ENCODE measurements at regions not wholly inside any gene's neighbourhood (a gene's known extent, or its start where the extent isn't known, plus 50 kb on each side); places are given as distances from the start of the nearest gene placed in this dataset.
"Not testable (repeated sequence)": the region's sequence is repeated elsewhere in the genome, so short reads cannot be mapped to it uniquely, and the experiment has no call there.

GRCh38 chr2:88999365-88999764, 307.9 kb downstream of the RPIA start:
- H3K27ac ChIP-seq, result no peak overlapping the region
- TF ChIP-seq, protein P1, sequence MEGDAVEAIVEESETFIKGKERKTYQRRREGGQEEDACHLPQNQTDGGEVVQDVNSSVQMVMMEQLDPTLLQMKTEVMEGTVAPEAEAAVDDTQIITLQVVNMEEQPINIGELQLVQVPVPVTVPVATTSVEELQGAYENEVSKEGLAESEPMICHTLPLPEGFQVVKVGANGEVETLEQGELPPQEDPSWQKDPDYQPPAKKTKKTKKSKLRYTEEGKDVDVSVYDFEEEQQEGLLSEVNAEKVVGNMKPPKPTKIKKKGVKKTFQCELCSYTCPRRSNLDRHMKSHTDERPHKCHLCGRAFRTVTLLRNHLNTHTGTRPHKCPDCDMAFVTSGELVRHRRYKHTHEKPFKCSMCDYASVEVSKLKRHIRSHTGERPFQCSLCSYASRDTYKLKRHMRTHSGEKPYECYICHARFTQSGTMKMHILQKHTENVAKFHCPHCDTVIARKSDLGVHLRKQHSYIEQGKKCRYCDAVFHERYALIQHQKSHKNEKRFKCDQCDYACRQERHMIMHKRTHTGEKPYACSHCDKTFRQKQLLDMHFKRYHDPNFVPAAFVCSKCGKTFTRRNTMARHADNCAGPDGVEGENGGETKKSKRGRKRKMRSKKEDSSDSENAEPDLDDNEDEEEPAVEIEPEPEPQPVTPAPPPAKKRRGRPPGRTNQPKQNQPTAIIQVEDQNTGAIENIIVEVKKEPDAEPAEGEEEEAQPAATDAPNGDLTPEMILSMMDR (conservative IDR thresholded peaks at IDR 0.05), result no peak

DNA sequence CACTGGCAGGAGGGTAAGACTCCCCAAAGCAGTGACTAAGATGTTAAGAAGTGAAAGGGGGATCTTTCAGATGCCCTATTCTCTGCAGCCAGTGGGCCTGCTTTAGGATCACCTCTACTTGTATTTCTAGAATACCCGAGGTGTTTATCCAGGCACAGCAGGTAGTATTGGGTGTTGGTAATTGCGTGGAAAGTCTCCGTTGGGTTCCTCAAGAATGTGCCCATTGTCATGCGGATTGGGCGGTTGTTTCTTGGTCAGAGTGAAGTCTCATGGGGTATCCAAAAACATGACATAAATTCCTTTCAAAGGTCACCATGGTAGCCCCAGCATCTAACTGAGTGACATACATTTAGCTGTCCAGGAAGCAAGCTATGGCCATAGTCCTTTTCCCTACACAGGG, 308.8 kb downstream of the RPIA start:
- H3K27ac ChIP-seq, result no peak overlapping the region
- TF ChIP-seq, protein P1 (conservative IDR thresholded peaks at IDR 0.05), result no peak

DNA sequence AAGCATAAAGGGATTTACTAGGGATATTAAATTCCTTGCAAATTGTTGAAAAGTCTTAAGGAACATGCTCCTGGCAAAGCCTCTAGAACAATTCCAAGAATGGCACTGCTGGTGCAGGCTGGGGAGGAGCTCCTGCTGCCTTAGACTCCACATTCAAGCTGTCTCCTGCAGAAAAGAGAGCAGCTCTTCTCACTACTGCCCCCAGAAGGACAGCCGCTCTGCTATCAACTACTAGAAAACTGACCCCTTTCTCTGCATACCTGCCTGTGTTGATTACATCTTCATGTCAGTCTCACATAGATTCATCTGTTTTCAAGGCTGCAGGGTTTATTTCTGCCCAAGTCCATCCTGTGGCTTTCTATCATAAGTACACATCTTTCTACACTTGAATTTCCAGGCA, 312.8 kb downstream of the RPIA start:
- H3K27ac ChIP-seq, result not testable (repeated sequence)

- not testable (repeated sequence) for H3K27ac ChIP-seq
Observed at GRCh38 chr2:89020566-89020965, 329.1 kb downstream of the RPIA start.

DNA sequence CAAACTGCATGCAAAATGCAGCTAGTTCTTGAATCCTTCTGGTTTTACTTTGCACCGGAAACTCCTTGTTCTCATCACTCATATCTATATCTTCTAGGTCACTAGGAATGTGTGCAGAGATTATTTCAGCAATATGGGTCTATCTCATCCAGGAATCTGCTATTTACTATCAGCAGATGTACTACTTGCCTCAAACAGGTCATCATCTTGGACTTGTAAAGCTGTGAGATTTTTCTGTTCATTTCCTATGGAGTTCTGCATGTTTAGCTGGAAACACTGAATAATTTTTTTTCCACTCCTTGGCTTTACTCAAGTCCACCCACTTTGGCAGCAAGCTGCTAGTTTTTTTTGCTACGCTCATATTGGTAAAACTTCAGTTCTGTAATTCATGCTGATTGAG, 334.8 kb downstream of the RPIA start:
- not testable (repeated sequence) for H3K27ac ChIP-seq

GRCh38 chr2:89027115-89027514, 335.6 kb downstream of the RPIA start:
- H3K27ac ChIP-seq, result not testable (repeated sequence)

GRCh38 chr2:89027536-89027935, 336.1 kb downstream of the RPIA start:
- not testable (repeated sequence) for H3K27ac ChIP-seq

DNA sequence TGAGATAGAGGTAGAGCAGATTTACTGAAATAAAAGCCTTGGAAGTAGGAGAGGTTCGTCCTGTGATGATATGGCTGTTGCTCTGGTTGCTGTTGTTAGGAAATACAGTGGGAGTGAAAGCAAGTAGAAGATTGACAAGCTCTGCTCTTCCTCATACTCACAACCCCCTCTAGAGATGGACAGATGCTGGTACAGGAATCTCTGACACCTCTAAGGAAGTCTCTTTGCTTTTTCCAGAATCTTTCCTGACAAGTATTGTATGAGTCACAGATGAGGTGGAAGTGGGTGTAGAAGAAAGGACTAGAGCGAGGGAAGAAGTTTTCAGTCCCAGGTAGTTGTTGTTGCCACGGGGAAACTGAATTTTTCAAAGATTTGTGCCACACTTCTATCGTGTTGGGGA, 337.8 kb downstream of the RPIA start:
- not testable (repeated sequence) for H3K27ac ChIP-seq

- H3K27ac ChIP-seq, result not testable (repeated sequence)
- TF ChIP-seq, protein P1 (conservative IDR thresholded peaks at IDR 0.05), result peak; percentile 79
Observed at GRCh38 chr2:89048138-89049066, 356.9 kb downstream of the RPIA start.

- H3K27ac ChIP-seq, result not testable (repeated sequence)
Observed at GRCh38 chr2:89058616-89059015, 367.1 kb downstream of the RPIA start.

- not testable (repeated sequence) for H3K27ac ChIP-seq
Observed at GRCh38 chr2:89061174-89061573, 369.7 kb downstream of the RPIA start.

DNA sequence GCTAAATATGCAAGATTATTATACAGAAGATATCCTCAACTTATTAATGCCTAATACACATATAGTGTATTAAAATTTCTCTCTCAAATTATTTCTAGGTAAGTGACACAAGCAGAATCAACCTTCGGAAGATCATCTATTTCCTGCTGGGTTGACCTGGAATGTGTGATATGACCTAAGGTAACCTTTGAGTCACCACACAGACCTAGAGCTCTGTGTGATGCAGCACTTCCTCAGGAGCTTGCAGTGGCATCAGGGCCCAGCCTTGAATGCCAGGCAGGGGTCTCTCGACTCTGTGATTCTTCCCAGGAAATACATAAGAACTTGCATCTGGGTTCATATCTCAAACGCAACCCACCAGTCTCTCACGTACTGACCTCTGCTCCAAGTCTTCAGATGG, 385.3 kb downstream of the RPIA start:
- H3K27ac ChIP-seq, result not testable (repeated sequence)

DNA sequence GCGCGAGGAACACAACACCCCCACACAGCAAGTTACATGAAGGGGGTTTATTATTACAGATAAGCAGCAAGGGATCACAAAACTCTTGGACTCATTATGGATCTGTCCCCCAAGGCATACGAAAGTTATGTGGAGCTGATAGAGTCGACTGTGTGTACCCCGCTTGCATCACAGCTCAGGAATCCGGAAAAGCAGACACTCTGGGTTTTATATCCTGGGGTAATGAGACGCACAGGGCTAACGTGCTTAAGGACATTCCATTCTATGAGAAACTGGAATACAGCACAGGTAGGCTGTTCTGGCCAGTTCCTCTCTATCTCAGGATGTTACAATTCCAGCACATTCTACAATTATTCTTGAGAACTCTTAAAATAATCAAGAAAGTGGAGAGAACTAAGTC, 401.4 kb downstream of the RPIA start:
- not testable (repeated sequence) for H3K27ac ChIP-seq

DNA sequence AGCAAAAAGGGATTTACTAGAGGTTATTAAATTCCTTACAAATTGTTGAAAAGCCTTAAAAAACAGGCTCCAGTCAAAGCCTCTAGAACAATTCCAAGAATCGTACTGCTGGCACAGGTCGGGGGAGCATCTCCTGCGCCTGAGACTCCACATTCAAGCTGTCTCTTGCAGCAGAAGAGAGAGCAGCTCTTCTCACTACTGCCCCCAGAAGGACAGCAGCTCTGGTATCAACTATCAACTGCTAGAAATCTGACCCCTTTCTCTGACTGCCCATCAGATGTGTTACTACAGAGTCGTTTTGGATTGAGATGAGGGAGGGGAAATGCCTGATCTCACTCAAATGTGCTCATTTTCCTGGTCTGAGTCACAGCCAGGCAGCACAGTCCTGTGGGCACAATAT, 403.6 kb downstream of the RPIA start:
- H3K27ac ChIP-seq, result not testable (repeated sequence)

DNA sequence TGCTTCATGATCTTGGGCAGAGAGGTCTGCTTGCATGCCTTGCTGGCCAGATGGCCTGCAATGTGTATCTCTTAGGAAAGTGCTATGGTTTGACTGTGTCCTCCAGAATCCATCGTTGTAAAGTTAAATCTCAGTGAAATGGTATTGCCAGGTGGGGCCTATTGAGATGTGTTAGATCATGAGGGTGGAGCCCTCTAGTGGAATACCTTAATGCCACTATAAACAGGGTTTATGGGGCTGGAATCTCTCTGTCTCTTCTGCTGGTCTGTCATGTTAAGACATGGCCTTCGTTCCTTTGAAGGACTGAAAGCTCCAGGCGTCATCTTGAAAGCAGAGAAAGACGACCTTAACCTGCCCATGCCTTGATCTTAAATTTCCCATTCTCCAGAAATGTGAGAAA, 411.1 kb downstream of the RPIA start:
- not testable (repeated sequence) for H3K27ac ChIP-seq

DNA sequence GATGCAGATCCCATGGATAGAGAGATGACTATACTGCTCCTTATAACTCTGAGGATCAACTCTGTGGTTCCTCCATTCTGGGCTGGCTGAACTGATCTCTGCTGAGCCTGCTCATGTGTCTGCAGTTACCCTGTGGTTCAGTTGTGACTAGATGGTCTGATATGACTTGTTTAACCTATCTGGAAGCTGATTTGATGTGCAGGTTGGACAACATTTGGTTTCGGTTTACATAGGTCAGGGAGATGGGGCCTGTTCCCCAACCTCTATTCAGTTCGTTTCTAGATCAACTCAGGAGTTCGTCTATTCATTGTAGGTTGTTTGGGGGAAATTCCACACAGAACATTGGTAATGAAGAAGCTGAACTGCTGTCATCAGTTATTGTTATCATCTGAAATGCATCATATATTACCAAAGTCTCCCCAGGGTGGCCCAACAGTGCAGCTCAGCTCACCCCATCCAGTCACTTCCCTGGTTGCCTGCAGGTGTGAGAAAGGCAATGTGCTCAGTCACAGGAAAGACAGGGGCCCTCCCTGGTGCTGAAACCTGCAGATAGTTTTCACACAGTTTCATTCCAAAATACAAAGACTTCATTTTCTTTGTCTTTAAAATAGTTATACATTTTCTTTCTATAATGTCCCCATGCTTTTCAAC, 415.0 kb downstream of the RPIA start:
- not testable (repeated sequence) for H3K27ac ChIP-seq
